Right lobe of liver (tissue), 6 donors: ENCODE measurements at regions not wholly inside any gene's neighbourhood (a gene's known extent, or its start where the extent isn't known, plus 50 kb on each side); places are given as distances from the start of the nearest gene placed in this dataset.
"Not testable (repeated sequence)": the region's sequence is repeated elsewhere in the genome, so short reads cannot be mapped to it uniquely, and the experiment has no call there.

Experiments used
- ATAC-seq, 4 donors: fragments of 200-7000 bp; cut with Tn5 transposase; one replicate each; pipeline ENCODE4 v1.9.1; 2020; ENCODE audit warnings: mild to moderate bottlenecking in 4 of 4, moderate library complexity in 4 of 4
- DNase-seq, 3 donors: peaks; one replicate each; pipeline ENCODE4 v3.0.0-alpha.2; 2020
- H3K27ac ChIP-seq, 3 donors: fragments of 200-600 bp; one replicate each; pipeline ENCODE4 v1.8.0; 2022
- H3K27me3 ChIP-seq, 2 donors: fragments of 200-600 bp; one replicate each; pipeline ENCODE4 v1.8.0; 2022
- H3K36me3 ChIP-seq, 4 donors: fragments of 200-600 bp; sonication (generic) in 1 of 4; one replicate each; pipeline versions ENCODE4 v1.5.1 to v1.8.0; 2017 to 2022; ENCODE audit warnings: control low read depth in 1 of 4
- H3K4me1 ChIP-seq, 4 donors: fragments of 200-600 bp; sonication (generic) in 1 of 4; one replicate each; pipeline versions ENCODE4 v1.5.1 to v1.8.0; 2017 to 2022; ENCODE audit warnings: control low read depth in 1 of 4
- H3K4me3 ChIP-seq, 3 donors: fragments of 200-600 bp; one replicate each; pipeline ENCODE4 v1.8.0; 2022
- H3K9me3 ChIP-seq, 4 donors: fragments of 200-600 bp; sonication (generic) in 1 of 4; one replicate each; pipeline versions ENCODE4 v1.5.1 to v1.8.0; 2017 to 2022; ENCODE audit warnings: control low read depth in 1 of 4
- POLR2A ChIP-seq: fragments of 450-650 bp; IDR thresholded peaks from one replicate; pipeline ENCODE4 v1.6.1; 2017; ENCODE audit warnings: antibody characterized with exemption, mild to moderate bottlenecking
- WGBS: methylation state at CpG from one replicate; pipeline ENCODE4 v1.1.6; 2018; ENCODE audit warnings: low coverage, low lambda C conversion rate; ENCODE audit not compliant: insufficient coverage; ENCODE audit errors: missing lambda C conversion rate; 5-methylcytosine and 5-hydroxymethylcytosine counted together
- intact Hi-C, 2 donors: fragments of 100-400 bp; cut with DNase I; formaldehyde crosslinking; loops; one replicate each; pipeline versions ENCODE4 v1.11.2 to v1.14.1; 2022
- TF ChIP-seq, protein P1 (sequence below), 4 donors: fragments of 200-600 bp in 3 of 4; fragments of 450-650 bp in 1 of 4; IDR thresholded peaks; one replicate each; pipeline versions ENCODE4 v1.5.1 to v1.8.0; 2016 to 2022; ENCODE audit warnings: antibody characterized with exemption in 4 of 4, mild to moderate bottlenecking in 2 of 4
- donor health status: DM: no; HTN: yes; CAD: no.
- donor health status: DM: no; HTN: no; CAD: no.
- donor health status: DM: no; HTN: no; CAD: no.
- donor health status: DM: no; HTN: yes; CAD: no.
- donor health status: DM: no; HTN: yes; CAD: no.

DNA sequence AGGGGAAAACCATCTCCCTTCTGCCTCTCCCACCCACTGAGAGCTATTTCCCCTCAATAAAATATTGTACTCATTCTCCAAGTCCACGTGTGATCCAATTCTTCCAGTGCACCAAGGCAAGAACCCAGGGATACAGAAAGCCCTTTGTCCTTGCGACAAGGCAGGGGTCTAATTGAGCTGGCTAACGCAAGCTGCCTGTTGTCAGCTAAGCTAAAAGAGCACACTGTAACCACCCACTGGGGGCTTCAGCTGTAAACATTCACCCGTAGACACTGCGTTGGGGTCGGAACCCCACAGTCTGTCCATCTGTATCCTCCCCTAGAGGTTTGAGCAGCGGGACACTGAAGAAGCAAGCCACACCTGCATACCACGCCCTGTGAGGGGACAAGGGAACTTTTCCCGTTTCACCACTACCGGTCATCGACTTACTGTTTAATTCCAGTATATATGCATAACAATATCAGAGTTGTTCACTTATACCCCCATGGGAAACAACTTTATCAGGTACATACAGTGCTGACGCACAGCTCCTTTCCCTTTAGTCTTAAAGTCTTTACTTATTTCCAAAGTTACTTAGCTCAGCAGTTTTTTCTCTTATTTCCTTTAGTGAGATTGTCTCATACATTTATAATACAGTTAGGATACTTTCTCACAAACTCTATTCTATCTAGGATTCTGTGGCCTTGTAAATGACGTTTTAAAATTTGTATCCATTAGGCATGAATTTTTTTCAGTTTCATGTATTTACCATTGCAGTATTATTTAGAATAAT lies 721.6 kb downstream of the ANKRD7 start:
- WGBS, result 78% methylated on average over 10 of the region's 13 CpGs

DNA sequence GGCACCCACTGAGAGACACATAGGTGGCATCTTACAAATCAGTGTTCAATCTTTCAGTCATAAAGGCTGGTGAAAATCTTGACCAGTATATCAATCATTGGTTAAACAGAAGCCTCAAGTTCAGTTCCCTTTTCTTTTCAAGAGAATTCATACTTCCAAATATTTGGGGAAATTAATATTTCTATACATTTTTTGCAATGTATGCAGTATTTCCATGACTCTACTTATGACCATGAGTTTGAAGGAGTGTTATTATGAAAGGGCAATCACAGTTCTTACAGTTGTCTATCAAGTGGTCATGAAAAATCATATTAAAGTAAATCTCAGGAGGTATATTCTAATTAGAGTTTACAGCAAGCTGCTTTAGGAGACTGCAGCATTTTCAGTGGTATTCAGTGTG lies 724.0 kb downstream of the ANKRD7 start:
- intact Hi-C loops, result no loop called here
- no peak for ATAC-seq
- no peak overlapping the region for H3K4me3 ChIP-seq
- H3K27me3 ChIP-seq, result no peaks in the 10 kb centered on the region
- H3K27ac ChIP-seq, result no peak overlapping the region
- no peaks in the 10 kb centered on the region for H3K4me1 ChIP-seq
- no peaks in the 10 kb centered on the region for H3K9me3 ChIP-seq
- H3K36me3 ChIP-seq, result no peaks in the 10 kb centered on the region
- no peak for TF ChIP-seq POLR2A
- TF ChIP-seq, protein P1, sequence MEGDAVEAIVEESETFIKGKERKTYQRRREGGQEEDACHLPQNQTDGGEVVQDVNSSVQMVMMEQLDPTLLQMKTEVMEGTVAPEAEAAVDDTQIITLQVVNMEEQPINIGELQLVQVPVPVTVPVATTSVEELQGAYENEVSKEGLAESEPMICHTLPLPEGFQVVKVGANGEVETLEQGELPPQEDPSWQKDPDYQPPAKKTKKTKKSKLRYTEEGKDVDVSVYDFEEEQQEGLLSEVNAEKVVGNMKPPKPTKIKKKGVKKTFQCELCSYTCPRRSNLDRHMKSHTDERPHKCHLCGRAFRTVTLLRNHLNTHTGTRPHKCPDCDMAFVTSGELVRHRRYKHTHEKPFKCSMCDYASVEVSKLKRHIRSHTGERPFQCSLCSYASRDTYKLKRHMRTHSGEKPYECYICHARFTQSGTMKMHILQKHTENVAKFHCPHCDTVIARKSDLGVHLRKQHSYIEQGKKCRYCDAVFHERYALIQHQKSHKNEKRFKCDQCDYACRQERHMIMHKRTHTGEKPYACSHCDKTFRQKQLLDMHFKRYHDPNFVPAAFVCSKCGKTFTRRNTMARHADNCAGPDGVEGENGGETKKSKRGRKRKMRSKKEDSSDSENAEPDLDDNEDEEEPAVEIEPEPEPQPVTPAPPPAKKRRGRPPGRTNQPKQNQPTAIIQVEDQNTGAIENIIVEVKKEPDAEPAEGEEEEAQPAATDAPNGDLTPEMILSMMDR (IDR thresholded peaks at IDR 0.05), result no peak
- no peak for DNase-seq

More for the DNA sequence above, 721.6 kb downstream of the ANKRD7 start:
- H3K27me3 ChIP-seq, result no peaks in the 10 kb centered on the region
- no peak for ATAC-seq
- H3K36me3 ChIP-seq, result no peaks in the 10 kb centered on the region
- intact Hi-C loops, result no loop called here
- no peak for DNase-seq
- H3K9me3 ChIP-seq, result no peaks in the 10 kb centered on the region
- TF ChIP-seq, protein P1 (IDR thresholded peaks at IDR 0.05), result no peak
- TF ChIP-seq POLR2A, result no peak
- H3K4me1 ChIP-seq, result no peaks in the 10 kb centered on the region
- no peak overlapping the region for H3K4me3 ChIP-seq
- H3K27ac ChIP-seq, result no peak overlapping the region

DNA sequence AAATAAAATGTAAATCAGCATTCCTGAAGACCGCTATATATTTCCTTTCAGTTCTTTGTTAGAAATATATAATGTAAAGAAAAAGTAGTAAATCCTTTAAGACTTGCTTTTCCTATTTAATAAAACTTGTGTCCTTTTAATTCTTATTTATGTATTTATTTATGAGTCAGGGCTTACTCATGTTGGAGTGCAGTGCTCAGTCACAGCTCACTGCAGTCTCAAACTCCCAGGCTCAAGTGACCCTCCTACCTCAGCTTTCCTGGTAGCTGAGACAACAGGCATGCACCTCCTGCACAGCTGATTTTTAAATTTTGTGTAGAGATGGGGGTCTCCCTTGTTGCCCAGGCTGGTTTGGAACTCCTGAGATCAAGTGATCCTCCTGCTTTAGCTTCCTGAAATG lies 724.5 kb downstream of the ANKRD7 start:
- H3K27me3 ChIP-seq, result no peaks in the 10 kb centered on the region
- no peaks in the 10 kb centered on the region for H3K36me3 ChIP-seq
- intact Hi-C loops, result no loop called here
- no peak for DNase-seq
- WGBS, result 79% methylated on average over 1 of the region's 1 CpG
- no peak overlapping the region for H3K27ac ChIP-seq
- no peaks in the 10 kb centered on the region for H3K9me3 ChIP-seq
- no peak for ATAC-seq
- TF ChIP-seq, protein P1 (IDR thresholded peaks at IDR 0.05), result no peak
- no peak for TF ChIP-seq POLR2A
- H3K4me3 ChIP-seq, result no peak overlapping the region
- H3K4me1 ChIP-seq, result no peaks in the 10 kb centered on the region

- H3K9me3 ChIP-seq, ATAC-seq, H3K27me3 ChIP-seq, H3K4me1 ChIP-seq, intact Hi-C loops, DNase-seq, H3K27ac ChIP-seq, H3K4me3 ChIP-seq, H3K36me3 ChIP-seq: not testable (repeated sequence)
- 18% methylated on average over 2 of the region's 2 CpGs for WGBS
Observed at GRCh38 chr7:118956285-118956684, 731.8 kb downstream of the ANKRD7 start.

DNA sequence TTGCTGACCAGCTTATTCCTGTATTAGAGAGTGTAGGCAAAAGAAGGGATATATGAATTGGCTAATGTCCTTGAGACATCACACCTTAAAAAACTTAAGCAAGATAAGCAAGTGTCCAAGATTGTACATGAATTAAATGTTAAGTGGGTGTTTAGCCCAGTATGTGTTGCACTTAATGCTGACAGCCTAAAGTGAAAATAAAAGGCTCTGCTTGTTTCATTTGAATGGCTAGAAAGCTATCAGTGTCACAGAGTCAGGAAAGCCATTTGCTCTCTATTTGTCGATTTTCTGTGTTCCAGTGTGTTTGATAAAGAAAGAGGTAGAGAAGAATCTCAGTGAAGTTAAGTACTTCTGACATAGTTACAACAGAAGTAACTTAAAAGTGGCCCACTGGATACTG lies 744.9 kb downstream of the ANKRD7 start:
- TF ChIP-seq, protein P1 (IDR thresholded peaks at IDR 0.05), result no peak
- TF ChIP-seq POLR2A, result no peak
- ATAC-seq, result no peak
- Histone ChIP-seq H3K27me3 (no peaks in the 10 kb centered on the region), H3K36me3 (no peaks in the 10 kb centered on the region), H3K4me1 (no peaks in the 10 kb centered on the region), H3K4me3 (no peak overlapping the region), H3K27ac (no peak overlapping the region), H3K9me3 (no peaks in the 10 kb centered on the region)
- WGBS, result 23% methylated on average over 1 of the region's 1 CpG
- no peak for DNase-seq
- intact Hi-C loops, result no loop called here
